SK-N-SH treated with all-trans-retinoic acid at 6 μM for 48 hours (cell line): ENCODE measurements at regions not wholly inside any gene's neighbourhood (a gene's known extent, or its start where the extent isn't known, plus 50 kb on each side); places are given as distances from the start of the nearest gene placed in this dataset.

Source experiments
- RARB ChIP-seq: fragments of 250-450 bp; sonication (Bioruptor Pico); IDR thresholded peaks from 2 replicates; pipeline ENCODE4 v1.8.0; 2021; ENCODE audit warnings: mild to moderate bottlenecking, moderate library complexity
- TF ChIP-seq, protein P1 (sequence below): fragments of 250-450 bp; sonication (Bioruptor Pico); IDR thresholded peaks from 2 replicates; pipeline ENCODE4 v1.8.0; 2020; ENCODE audit warnings: mild to moderate bottlenecking, moderate library complexity, borderline replicate concordance

GRCh38 chr1:203402629-203403337 is 51.9 kb upstream of the FMOD start:
- TF ChIP-seq, protein P1, sequence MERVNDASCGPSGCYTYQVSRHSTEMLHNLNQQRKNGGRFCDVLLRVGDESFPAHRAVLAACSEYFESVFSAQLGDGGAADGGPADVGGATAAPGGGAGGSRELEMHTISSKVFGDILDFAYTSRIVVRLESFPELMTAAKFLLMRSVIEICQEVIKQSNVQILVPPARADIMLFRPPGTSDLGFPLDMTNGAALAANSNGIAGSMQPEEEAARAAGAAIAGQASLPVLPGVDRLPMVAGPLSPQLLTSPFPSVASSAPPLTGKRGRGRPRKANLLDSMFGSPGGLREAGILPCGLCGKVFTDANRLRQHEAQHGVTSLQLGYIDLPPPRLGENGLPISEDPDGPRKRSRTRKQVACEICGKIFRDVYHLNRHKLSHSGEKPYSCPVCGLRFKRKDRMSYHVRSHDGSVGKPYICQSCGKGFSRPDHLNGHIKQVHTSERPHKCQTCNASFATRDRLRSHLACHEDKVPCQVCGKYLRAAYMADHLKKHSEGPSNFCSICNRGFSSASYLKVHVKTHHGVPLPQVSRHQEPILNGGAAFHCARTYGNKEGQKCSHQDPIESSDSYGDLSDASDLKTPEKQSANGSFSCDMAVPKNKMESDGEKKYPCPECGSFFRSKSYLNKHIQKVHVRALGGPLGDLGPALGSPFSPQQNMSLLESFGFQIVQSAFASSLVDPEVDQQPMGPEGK = no peak
- no peak for TF ChIP-seq RARB (CRISPR knock-in tag)
